ENCODE measurements at regions not wholly inside any gene's neighbourhood (a gene's known extent, or its start where the extent isn't known, plus 50 kb on each side); places are given as distances from the start of the nearest gene placed in this dataset.

DNA sequence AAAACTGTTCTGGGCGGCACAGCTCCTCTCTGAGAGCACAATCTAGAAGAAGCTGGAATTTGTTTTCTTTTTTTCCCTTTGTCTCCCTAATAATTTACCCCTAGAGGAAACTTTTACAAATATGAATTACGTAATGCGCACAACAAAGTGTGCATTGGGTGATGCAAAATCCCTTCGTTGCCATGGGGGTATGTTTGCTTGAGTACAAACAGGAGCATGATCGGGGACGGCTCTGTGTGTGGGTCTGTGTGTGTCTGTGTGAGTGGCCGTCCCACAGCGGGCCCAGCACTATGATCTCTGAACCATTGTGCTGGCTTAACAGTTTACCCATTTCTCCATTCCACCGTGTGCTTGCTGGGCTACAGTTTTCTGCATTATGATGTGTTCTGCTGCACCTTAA, 278.2 kb downstream of the CDC5L start:
- TF ChIP-seq, protein P1, sequence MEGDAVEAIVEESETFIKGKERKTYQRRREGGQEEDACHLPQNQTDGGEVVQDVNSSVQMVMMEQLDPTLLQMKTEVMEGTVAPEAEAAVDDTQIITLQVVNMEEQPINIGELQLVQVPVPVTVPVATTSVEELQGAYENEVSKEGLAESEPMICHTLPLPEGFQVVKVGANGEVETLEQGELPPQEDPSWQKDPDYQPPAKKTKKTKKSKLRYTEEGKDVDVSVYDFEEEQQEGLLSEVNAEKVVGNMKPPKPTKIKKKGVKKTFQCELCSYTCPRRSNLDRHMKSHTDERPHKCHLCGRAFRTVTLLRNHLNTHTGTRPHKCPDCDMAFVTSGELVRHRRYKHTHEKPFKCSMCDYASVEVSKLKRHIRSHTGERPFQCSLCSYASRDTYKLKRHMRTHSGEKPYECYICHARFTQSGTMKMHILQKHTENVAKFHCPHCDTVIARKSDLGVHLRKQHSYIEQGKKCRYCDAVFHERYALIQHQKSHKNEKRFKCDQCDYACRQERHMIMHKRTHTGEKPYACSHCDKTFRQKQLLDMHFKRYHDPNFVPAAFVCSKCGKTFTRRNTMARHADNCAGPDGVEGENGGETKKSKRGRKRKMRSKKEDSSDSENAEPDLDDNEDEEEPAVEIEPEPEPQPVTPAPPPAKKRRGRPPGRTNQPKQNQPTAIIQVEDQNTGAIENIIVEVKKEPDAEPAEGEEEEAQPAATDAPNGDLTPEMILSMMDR (IDR thresholded peaks at IDR 0.05) = no peak
- no peak for TF ChIP-seq POLR2A (IDR thresholded peaks at IDR 0.05)

Measured in Peyer's patch (tissue), 4 donors.